Neural cell (in vitro differentiated cells): ENCODE measurements at regions not wholly inside any gene's neighbourhood (a gene's known extent, or its start where the extent isn't known, plus 50 kb on each side); places are given as distances from the start of the nearest gene placed in this dataset.

Experiments used
- H2AFZ ChIP-seq: fragments of 200-600, 300-800 bp; sonication (generic), shearing (Covaris generic); 2 replicates; pipeline ENCODE4 v1.6.0; 2014; ENCODE audit warnings: low read depth, mild to moderate bottlenecking, antibody characterized with exemption, low read length, moderate library complexity
- H3F3A ChIP-seq: fragments of 200-600 bp; shearing (Covaris generic); 2 replicates; pipeline ENCODE4 v1.6.1; 2016; ENCODE audit warnings: mild to moderate bottlenecking, moderate library complexity, mixed read lengths, antibody characterized with exemption, low read length; ENCODE audit not compliant: insufficient read depth, poor library complexity, severe bottlenecking
- H3K27ac ChIP-seq: fragments of 200-600, 300-800 bp; sonication (generic), shearing (Covaris generic); 2 replicates; pipeline ENCODE4 v1.5.1; 2014; ENCODE audit warnings: mild to moderate bottlenecking, low read length, moderate library complexity
- H3K27me3 ChIP-seq: fragments of 300-800, 200-600 bp; sonication (generic), shearing (Covaris generic); 2 replicates; pipeline ENCODE4 v1.6.0; 2014; ENCODE audit warnings: mild to moderate bottlenecking, low read depth, low read length, moderate library complexity; ENCODE audit not compliant: insufficient read depth
- H3K36me3 ChIP-seq: fragments of 300-800, 200-600 bp; sonication (generic), shearing (Covaris generic); 2 replicates; pipeline ENCODE4 v1.5.1; 2014; ENCODE audit warnings: mild to moderate bottlenecking, antibody characterized with exemption, low read length, moderate library complexity; ENCODE audit not compliant: insufficient read depth
- H3K4me2 ChIP-seq: fragments of 300-800, 200-600 bp; sonication (generic), shearing (Covaris generic); 2 replicates; pipeline ENCODE4 v1.6.0; 2014; ENCODE audit warnings: mild to moderate bottlenecking, low read length
- H3K4me3 ChIP-seq: fragments of 300-800, 200-600 bp; sonication (generic), shearing (Covaris generic); 2 replicates; pipeline ENCODE4 v1.5.1; 2014; ENCODE audit warnings: mild to moderate bottlenecking, low read length, moderate library complexity
- H3K79me2 ChIP-seq: fragments of 200-600 bp; shearing (Covaris generic); replicated peaks from 2 replicates; pipeline ENCODE4 v1.6.0; 2014; ENCODE audit warnings: mild to moderate bottlenecking, low read length, moderate library complexity; ENCODE audit not compliant: insufficient read depth
- H3K9ac ChIP-seq: fragments of 300-800, 200-600 bp; sonication (generic), shearing (Covaris generic); 2 replicates; pipeline ENCODE4 v1.6.1; 2016; ENCODE audit warnings: mild to moderate bottlenecking, low read length, mixed read lengths
- H3K9me2 ChIP-seq: fragments of 200-600 bp; shearing (Covaris generic); 2 replicates; pipeline ENCODE4 v1.6.1; 2016; ENCODE audit warnings: mild to moderate bottlenecking, low read length, mixed read lengths; ENCODE audit not compliant: insufficient read depth
- H3K9me3 ChIP-seq: fragments of 200-600, 300-800 bp; sonication (generic), shearing (Covaris generic); 2 replicates; pipeline ENCODE4 v1.6.1; 2016; ENCODE audit warnings: mild to moderate bottlenecking, mixed run types, low read length, moderate library complexity, mixed read lengths
- H4K20me1 ChIP-seq: fragments of 200-600 bp; shearing (Covaris generic); 2 replicates; pipeline ENCODE4 v1.6.1; 2016; ENCODE audit warnings: mild to moderate bottlenecking, mixed run types; ENCODE audit not compliant: insufficient read depth
- CTCF ChIP-seq: fragments of 450-650 bp; IDR thresholded peaks from 2 replicates; pipeline ENCODE4 v1.5.1; 2014; ENCODE audit warnings: antibody characterized with exemption, mild to moderate bottlenecking, moderate library complexity; ENCODE audit not compliant: poor library complexity, severe bottlenecking
- EP300 ChIP-seq: fragments of 450-650 bp; conservative IDR thresholded peaks from 2 replicates; pipeline ENCODE4 v1.6.1; 2014; ENCODE audit warnings: antibody characterized with exemption, mild to moderate bottlenecking, moderate library complexity; ENCODE audit not compliant: poor library complexity, severe bottlenecking
- EZH2 ChIP-seq: fragments of 200-600, 300-800 bp; shearing (Covaris generic), sonication (generic); IDR thresholded peaks from 2 replicates; pipeline ENCODE4 v1.6.1; 2014; ENCODE audit warnings: antibody characterized with exemption, low read length, borderline replicate concordance, mild to moderate bottlenecking; ENCODE audit not compliant: insufficient read depth, poor library complexity, severe bottlenecking
- MXI1 ChIP-seq: fragments of 450-650 bp; conservative IDR thresholded peaks from 2 replicates; pipeline ENCODE4 v1.6.1; 2014; ENCODE audit warnings: antibody characterized with exemption, mild to moderate bottlenecking; ENCODE audit not compliant: poor library complexity, severe bottlenecking
- POLR2AphosphoS5 ChIP-seq: IDR thresholded peaks from 2 replicates; pipeline ENCODE4 v1.6.1; 2012
- REST ChIP-seq: IDR thresholded peaks from 2 replicates; pipeline ENCODE4 v1.6.1; 2012; ENCODE audit warnings: borderline replicate concordance
- SMC3 ChIP-seq: fragments of 450-650 bp; conservative IDR thresholded peaks from 2 replicates; pipeline ENCODE4 v1.6.1; 2014; ENCODE audit warnings: antibody characterized with exemption, mild to moderate bottlenecking, moderate library complexity; ENCODE audit not compliant: poor library complexity
- TAF1 ChIP-seq: IDR thresholded peaks from 2 replicates; pipeline ENCODE4 v1.6.1; 2012; ENCODE audit warnings: low read depth

GRCh38 chr5:4720831-4721230 is 419.3 kb upstream of the ADAMTS16 start:
- no peak overlapping the region for H2AFZ ChIP-seq
- TF ChIP-seq TAF1 (no peak), POLR2AphosphoS5 (no peak)
- no peaks in the 10 kb centered on the region for H3K27me3 ChIP-seq
- no peak overlapping the region for H3K27ac ChIP-seq
- H3K4me2 ChIP-seq = no peak overlapping the region
- H3K9me3 ChIP-seq = no peaks in the 10 kb centered on the region
- no peaks in the 10 kb centered on the region for H3K36me3 ChIP-seq
- no peaks in the 10 kb centered on the region for H3K9me2 ChIP-seq
- H3K9ac ChIP-seq = no peak overlapping the region
- H3K4me3 ChIP-seq = no peak overlapping the region
- H4K20me1 ChIP-seq = no peaks in the 10 kb centered on the region
- no peaks in the 10 kb centered on the region for H3F3A ChIP-seq
- H3K79me2 ChIP-seq = no peaks in the 10 kb centered on the region

GRCh38 chr5:4722886-4723285 is 417.2 kb upstream of the ADAMTS16 start:
- no peaks in the 10 kb centered on the region for H3K9me3 ChIP-seq
- H4K20me1 ChIP-seq = no peaks in the 10 kb centered on the region
- H3K4me3 ChIP-seq = no peak overlapping the region
- no peaks in the 10 kb centered on the region for H3K79me2 ChIP-seq
- H3K27me3 ChIP-seq = no peaks in the 10 kb centered on the region
- H3K4me2 ChIP-seq = no peak overlapping the region
- H3K9ac ChIP-seq = no peak overlapping the region
- H3K36me3 ChIP-seq = no peaks in the 10 kb centered on the region
- no peaks in the 10 kb centered on the region for H3F3A ChIP-seq
- H3K9me2 ChIP-seq = no peaks in the 10 kb centered on the region
- TF ChIP-seq CTCF (no peak), REST (no peak), SMC3 (no peak), EP300 (no peak), TAF1 (no peak), POLR2AphosphoS5 (no peak), MXI1 (no peak)
- no peak overlapping the region for H2AFZ ChIP-seq
- H3K27ac ChIP-seq = no peak overlapping the region

- Histone ChIP-seq H3K4me2 (no peak overlapping the region), H3K9ac (no peak overlapping the region), H3K36me3 (no peaks in the 10 kb centered on the region), H3K9me2 (no peaks in the 10 kb centered on the region), H3K27ac (no peak overlapping the region), H3K79me2 (no peaks in the 10 kb centered on the region), H4K20me1 (no peaks in the 10 kb centered on the region), H3K9me3 (no peaks in the 10 kb centered on the region), H3K27me3 (no peaks in the 10 kb centered on the region), H3F3A (no peaks in the 10 kb centered on the region), H2AFZ (no peak overlapping the region), H3K4me3 (no peak overlapping the region)
- no peak for TF ChIP-seq TAF1
- TF ChIP-seq POLR2AphosphoS5 = no peak
- no peak for TF ChIP-seq EZH2
- TF ChIP-seq SMC3 = no peak
- no peak for TF ChIP-seq MXI1
- TF ChIP-seq EP300 = no peak
These were observed 414.5 kb upstream of the ADAMTS16 start for GRCh38 chr5:4725594-4725993.
